Embryonic facial prominence (tissue), 1 donor: ENCODE measurements at regions not wholly inside any gene's neighbourhood (a gene's known extent, or its start where the extent isn't known, plus 50 kb on each side); places are given as distances from the start of the nearest gene placed in this dataset.

Experiments used
- DNase-seq: peaks from one replicate; pipeline ENCODE4 v3.0.0-alpha.2; 2016; ENCODE audit errors: extremely low spot score

DNA sequence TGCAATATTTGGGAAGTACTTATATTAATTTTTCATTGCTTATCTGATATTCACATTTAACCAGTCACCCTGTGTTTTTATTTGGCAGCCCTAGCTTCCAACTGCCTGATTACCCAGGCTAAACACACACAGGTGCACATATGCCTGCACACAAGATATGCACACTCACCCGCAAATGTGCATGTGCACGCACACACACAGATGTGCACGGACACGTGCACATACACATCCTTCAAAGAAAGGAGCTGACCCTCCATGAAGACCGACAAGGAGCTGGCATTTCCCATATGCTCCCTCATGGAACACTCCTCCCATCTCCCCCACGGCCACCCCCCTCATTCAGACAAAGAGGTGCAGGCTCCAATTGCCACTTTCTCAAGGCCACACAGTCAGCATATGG lies 242.2 kb downstream of the ENGASE start:
- DNase-seq = no peak

DNA sequence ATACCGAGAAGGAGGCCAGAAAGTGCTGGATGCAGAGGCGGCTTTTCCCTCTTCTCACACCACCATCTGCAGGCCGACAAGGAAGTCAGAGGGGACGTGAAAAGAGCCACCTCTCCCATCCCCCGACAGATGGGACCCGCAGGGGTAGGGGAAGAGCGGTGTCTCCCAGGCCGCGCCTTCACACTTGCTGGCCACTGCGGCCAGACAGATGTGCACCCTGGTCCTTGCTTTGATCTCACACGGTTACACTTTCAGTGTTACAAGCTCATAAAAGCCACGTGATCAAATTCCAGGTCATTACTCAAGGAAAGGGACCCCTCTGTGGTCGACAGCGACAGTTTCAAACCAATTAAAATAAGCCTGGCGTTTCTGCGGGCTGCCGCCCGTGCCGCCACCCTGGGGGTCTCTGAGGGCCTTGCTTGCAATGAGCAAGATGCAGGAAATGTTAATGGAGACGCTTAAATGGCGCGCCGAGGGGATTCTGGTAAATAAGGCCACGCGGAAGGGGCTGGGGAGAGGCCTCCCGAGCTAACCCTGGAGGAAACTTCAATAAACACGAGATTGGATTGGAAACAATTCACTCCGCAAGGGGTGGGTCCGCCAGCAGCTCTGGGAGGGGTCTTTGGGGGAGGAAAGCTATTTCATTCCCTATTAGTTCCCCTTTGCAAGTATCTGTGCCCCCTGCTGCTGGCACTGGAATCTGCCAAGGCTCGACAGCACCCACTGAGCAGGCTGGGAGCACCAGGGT lies 240.9 kb downstream of the ENGASE start:
- no peak for DNase-seq

DNA sequence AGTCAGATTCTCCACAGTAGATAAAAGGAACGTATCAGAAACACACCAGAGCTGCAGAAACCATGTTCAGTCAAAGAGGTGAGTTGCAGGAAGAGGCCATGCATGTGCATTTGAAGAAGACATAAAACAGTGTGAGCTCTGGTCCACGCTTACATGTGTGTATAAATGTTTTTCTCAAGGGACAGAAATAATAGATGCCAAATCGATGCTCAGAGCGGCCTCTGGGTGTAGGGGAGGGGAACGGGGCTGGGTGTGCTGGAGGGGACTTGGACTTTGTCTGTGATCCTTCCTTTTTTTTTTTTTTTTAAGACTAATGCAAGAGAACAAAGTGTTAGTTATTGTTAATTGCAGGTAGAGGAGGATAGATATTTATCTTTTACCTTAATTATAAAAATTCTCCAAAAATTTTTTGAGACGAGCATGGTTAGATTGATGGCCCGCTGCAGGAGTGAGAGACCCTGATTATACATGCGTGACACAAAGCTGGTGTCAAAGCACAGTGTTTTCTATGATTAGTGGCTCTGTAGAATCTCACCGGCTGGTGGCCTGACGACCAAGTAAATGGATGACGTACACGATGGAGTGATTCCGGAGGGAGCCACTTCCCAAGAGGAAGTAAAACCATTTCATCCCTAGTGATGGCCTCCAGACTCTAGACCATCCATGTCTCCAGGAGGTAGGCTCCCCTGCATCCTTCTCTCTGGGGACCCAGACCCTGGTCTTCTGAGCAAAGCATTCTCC lies 240.2 kb downstream of the ENGASE start:
- no peak for DNase-seq

DNA sequence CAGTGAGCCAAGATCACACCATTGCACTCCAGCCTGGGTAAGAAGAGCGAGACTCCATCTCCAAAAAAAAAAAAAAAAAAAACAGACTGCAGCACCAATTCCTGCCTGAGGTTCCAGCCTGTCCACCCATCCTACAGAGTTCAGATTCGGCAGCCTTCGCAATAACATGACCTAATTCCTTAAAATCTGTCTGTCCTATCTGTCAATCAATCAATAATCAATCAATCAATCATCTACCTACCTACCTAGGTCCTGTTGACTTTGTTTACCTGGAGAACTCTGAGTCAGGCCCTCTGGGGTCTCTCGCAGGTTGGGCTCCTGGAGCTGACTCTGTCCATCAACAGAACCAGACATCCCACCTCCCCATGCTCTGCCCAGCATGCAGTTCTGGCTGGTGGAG lies 236.7 kb downstream of the ENGASE start:
- DNase-seq = no peak

DNA sequence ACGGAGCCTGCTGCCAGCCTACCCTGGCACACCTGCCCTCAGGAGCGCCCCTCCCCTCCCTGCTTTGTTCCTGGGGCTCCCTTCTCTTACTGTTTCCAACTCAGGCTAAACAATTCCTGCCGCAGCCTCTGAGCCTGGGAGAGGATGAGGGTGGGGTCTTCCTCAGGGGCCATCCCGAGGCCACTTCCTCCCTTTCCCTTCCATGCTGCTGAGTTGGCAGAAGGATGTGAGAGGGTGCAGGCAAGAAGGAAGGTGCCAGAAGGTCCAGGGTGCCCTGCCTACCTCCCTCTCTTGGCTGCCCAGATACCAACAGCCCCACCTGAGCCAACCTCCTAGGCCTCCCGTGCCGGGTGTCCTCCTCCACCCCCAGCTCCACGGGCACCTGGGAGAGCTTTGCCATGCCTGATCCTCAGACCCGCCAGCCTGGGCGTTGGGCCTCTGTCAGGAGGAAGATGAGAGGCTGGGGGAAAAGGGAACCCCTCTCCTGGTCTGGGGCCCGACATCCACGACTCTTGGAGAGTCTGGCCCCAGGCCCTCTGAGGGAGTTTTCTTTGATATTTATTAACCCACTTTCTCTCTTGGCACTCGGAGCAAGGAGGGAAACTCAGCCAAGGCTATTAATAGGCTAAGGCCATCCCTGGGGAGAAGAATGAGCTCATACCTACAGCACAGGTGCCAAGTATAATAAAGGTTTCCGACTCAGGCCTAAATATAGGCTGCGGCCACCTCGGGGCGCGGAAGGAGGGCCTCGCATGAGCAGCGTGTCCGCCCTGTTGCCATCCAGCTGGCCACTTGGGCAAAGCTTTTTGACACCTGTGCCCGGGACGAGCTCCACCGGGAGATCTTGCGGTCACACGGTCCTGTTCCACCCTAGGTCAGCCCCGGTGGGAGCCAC lies 232.0 kb downstream of the ENGASE start:
- DNase-seq = no peak

DNA sequence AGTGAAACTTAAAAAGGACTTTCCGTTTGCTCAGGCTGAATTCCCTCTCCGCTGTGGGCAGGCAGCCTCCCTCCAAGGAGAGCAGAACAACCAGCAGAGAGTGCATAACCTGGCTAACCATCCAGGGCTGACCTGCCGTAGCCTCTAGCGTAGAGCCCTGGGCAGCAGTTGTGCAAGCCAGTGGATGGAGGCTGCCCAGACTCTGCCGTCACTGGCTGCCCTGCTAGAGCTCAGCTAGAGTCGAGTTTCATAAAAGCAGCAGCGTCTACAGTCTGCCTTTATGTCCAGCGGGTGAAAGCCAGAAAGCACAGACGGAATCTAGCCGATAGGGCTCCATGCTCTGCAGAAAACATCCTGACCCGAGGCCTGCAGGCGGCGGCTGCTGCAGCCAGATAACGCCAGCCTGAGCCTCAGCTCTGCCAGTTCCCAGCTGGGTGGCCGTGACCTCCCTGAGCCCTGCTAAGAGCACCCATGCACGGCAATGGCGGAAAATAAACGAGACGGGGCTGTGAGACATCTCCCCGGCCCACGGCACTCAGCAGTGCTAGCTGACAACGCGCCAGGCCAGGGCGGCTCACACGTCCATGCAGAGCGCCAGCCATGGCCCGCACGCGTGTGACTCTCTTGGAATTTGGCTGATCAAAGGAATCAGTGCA lies 231.3 kb downstream of the ENGASE start:
- no peak for DNase-seq

DNA sequence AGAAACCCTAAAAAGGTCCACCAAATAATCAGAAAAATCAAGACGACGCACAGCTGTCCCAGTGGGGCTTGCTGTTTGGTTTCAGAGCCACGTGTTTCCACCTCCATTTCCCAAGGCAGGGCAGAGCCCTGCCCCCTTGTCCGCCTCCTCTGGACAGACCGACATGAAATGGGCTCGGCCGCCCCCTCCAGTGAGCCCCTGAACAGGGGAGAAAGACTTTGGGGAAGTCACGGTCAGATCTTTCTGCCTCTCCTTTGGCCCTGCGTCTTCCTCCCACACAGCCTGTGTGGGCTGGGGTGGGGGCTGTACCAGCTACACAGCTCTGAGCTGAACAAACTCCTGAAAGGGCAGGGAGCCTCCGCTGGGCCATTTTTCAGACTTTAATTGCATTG lies 230.7 kb downstream of the ENGASE start:
- DNase-seq = no peak

DNA sequence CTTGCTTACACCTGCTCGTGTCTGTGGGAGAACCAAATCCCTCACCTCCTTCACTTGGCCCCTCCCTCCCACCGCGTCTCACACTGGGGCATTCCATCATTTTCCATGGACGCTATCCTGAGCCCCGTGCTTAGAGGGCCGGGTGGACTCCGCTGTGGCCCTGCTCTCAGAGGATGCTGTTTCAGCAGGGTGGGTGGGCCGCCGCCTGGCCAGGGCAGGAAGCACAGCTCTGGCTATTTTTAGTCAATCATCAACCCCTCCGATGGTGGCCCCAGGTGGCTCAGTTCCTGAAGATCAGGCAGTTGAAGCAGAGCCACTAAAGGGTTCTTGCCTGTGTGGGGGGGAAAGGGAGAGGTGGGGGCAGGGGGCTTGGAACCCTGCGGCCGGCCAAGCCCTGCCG lies 230.3 kb downstream of the ENGASE start:
- no peak for DNase-seq

DNA sequence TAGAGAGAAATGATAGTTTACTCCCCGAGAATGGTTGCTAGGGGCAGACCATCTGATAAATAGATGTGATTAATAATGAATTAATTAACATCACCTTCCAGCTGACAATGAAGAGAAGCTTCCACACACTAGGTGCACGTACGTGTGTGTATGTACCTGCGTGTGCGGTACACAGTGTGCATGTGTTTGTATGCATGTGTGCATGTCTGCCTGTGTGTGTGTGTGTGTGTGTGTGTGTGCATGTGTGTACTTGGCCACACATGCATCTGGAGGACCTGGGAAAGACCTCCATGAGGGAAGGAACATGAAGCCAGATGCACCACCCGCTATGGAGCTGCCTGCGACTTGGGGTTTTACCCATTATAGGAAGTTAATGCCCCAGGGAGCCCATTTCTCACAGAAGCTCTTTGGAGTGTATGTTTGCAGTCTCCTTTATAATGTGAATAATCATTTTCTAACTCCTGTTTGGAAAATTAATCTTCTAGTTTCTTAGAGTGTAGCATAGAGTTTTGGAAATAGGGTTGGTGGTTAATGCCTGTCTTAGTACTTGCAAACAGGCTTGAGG lies 229.1 kb downstream of the ENGASE start:
- DNase-seq = no peak

DNA sequence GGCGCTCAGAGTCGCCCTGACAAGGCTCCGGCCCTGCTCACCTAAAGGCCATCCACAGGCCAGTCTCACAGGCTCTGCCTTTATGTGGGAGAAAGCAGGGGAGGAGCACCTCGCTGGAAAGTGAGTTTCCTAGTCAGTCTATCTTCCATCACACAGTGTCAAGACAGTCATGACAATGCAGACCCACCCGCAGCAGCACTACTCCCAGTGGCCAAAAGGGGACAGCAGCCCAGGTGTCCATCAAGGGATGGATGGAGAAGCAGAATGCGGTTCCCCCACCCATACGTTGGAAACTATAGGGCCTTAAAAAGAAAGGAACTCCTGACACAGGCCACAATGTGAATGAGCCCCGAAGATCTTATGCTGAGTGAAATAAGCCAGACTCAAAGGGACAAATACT lies 226.8 kb downstream of the ENGASE start:
- no peak for DNase-seq

DNA sequence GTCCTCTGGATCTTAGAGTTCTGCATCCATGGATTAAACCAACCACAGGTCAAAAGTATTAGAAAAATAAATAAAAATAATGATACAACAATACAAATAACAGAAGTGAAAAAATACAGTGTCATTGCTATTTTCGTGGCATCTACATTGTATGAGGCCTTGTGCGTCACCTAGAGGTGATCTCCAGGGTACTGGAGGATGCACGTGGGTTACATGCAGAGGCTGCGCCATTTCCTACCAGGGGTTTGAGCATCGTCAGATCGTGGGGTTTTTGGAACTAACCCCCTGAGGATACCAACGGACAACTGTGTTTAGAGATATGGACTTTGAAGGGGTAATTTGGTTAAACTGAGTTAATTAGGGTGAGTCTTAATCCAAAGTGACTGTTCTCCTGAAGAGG lies 224.7 kb downstream of the ENGASE start:
- DNase-seq = no peak

DNA sequence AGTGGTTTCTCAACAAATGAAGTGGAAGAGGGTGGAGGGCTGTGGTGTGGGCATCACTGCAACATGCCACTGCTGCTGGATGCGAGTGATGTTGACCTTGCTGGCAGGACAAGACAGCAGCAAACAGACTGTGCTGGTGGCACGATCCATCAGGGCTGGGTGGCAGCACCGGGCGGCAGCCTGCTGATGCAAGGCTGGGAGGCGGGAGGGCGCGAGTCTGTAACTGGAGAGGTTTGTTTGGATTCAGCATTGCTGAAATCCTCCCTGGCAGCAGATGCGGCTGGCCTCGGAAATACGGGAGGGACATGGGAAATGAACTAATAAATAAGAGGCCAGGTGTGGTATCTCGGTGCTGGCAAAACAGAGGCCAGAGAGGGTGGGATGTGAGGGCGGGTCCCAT lies 224.2 kb downstream of the ENGASE start:
- no peak for DNase-seq

DNA sequence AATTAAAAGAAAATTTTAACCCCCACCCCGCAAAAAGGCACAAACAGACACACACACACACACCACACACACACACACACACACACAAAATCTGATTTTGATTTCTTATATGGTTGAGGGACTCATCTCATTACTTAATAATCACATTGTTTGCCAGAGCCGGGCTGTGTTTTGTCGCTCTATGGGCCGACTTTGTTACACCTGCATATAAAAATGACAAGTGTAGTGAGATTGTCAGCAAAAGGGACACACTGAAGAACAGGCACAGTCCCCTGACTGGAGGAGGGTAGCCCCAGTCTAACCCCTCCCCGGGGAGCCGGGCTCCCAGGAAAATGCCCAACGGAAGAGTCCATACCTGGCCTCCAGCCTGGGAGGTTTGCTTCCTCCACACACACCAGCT lies 221.6 kb downstream of the ENGASE start:
- DNase-seq = no peak

DNA sequence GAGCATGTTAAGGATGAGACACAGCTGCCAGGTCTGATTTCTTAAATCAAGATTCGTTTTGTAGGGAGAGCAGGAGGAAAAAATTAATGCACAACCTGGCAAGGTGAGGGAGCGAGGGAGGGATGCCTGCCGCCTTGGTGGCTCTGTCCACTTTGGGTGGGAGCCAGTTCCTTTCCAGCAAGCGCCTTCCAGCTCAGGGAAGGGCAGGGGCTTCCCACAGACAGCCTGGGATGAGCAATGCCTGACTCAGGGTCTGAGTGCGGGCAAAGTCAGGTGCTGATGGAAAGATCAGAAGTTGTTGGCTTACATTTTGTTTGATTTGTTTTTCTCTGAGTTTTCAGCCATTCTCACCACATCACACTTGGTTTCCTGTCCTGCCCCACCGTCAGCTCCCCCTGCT lies 220.7 kb downstream of the ENGASE start:
- DNase-seq = no peak

DNA sequence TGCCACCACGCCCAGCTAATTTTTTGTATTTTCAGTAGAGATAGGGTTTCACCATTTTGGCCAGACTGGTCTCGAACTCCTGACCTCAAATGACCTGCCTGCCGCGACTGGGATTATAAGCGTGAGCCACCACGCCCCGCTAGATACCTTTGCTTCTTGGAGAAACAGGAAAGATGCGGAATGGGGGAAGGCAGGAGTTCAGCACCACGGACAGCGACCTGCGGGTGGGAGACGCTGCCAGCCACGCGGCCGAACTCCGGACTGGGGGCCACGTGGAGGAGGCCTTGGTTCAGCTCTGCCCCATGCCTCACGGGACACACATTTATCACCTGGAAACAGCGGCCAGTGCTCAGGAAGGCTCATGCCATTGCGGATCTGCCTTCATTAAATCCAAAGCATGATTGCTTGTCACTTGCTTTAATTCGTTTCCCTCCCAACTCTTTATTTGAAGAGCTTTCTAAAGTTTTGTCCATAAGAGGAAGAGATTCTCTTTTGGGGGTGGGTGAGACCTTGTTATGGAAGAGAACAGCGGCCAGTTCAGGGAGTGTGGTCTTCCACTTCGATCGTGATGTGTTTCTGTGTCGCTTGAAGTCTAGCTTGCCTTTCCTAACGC lies 219.9 kb downstream of the ENGASE start:
- peak; percentile 39 for DNase-seq

DNA sequence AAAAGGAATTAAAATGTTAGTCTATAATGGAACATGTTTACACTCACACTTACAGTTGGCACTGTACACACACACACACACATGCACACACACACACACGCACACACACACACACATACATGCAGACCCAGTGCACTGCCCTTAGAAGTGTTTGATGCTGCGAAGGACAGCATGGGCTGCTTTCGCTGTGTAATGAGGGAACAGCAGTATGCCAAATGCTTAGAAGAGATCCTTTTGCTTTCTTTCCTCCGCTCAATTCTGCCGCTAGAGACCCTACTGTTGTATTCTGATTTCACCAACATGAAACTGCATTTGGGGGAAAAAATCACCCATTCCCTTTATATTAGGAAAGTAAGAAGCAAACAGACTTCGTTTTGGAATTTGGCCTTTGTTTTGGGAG lies 217.9 kb downstream of the ENGASE start:
- no peak for DNase-seq

DNA sequence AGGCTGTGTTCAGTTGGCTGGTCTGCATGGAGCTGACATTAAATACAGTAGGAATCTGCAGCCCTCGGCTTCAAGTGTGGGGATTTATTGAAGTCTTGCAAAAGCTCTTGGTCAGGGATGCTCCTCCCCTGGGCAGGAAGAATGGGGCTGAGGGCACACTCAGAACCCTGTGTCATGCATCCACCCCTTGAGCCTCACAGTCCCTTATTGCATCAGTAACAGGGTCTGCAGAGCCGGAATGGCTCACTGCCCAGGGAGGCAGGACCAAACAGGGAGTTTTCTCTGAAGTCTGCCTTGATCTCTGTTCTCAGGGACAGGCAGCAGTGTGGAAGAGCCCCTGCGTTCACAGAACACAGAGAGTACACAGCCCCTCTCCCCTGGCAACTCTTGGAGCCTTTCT lies 216.8 kb downstream of the ENGASE start:
- no peak for DNase-seq

DNA sequence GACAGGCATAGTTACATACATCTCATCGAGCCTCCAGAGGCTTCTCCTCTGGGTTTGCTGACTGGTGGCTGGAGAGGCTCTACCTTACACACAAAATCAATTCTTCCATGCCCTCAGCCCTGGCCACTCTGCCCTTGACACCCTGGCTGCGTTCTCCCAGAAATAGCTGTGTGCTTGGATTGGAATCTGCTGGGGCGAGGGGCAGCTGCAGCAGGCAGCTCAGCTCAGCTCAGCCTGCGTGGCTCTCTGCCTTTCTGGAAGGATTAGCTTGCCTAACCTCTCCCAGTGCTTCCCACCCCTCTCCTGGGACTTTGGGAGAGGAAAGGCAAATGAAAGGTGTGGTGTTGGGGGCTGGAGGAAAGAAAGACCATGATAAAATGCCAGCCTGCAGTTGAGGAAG lies 216.1 kb downstream of the ENGASE start:
- DNase-seq = no peak

DNA sequence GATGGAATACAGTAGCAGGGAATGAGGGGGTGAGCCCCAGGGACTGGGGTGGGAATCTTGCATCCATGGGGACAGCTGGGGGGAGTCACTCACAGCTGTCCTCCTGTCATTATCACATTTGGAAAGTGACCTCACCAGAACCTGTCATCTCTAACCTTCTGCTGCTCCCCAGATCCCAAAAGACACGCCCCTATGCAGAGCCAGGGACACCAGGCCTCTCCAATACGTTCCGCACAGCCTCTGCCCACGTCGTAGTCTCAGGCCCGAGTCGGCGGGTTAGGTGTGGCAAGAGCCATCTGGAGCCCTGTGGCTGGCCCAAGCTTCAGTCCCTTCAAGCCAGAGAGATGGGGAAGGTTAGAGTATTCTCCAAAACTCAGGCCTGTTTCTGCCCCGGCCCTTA lies 214.3 kb downstream of the ENGASE start:
- no peak for DNase-seq

DNA sequence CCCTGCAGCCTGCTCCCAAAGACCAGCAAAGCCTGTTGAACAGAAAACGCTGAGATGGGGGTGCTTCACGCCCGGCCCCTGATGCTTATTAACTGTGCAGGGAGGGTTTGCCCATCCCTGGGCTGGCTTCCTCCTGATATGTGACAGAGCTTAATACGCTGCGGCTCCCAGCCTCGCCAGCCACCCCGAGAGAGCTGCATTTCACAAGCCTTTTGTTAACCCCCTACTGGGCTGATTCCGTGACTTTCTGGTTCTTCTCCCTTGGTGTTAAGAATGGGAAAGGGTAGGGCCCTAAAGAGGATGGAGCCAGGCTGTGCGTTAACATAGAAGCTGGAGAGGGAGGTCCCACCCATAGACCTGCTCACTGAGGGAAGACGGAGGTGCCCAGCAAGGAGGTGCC lies 211.8 kb downstream of the ENGASE start:
- no peak for DNase-seq

DNA sequence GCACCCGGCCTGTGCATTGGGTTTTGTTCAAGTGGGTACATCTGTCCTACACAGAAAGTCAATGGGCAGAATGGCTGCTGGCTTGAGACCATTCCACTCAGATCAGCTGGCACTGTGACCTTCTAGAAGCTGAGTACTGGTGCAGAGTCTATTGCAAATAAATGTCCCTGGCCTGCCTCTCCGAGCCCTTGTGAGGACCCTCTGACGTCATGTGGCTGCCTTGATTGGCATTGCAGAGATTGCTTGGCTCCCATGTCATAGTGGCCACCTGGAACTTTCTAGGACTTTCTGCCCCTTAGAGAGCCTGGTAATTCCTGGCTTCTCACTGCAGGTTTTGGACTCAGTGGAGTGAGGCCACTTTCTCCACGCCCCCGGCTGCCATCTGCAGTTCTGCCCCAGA lies 211.3 kb downstream of the ENGASE start:
- no peak for DNase-seq
